Bronchial epithelial cell (primary cell): ENCODE measurements at regions not wholly inside any gene's neighbourhood (a gene's known extent, or its start where the extent isn't known, plus 50 kb on each side); places are given as distances from the start of the nearest gene placed in this dataset.
A peak's percentile ranks its signal among the peaks of the same experiment; 100 is the strongest.

Experiments
- DNase-seq: peaks from one replicate; pipeline ENCODE4 v3.0.0-alpha.2; 2010; ENCODE audit warnings: low read depth
- FAIRE-seq: peaks from 2 replicates; lab custom pipeline; 2011; peaks lifted over from hg19 to GRCh38; lab: Jason Lieb, UNC
- H3K27me3 ChIP-seq: 2 replicates; pipeline ENCODE4 v1.5.1; 2011; ENCODE audit warnings: low read length; ENCODE audit not compliant: control insufficient read depth, insufficient read depth
- H3K36me3 ChIP-seq: 2 replicates; pipeline ENCODE4 v1.5.1; 2011; ENCODE audit warnings: low read length; ENCODE audit not compliant: control insufficient read depth, insufficient read depth
- H3K4me3 ChIP-seq: 2 replicates; pipeline ENCODE4 v1.5.1; 2011; ENCODE audit warnings: mild to moderate bottlenecking, low read depth, low read length, control low read depth
- CTCF ChIP-seq: IDR thresholded peaks from 2 replicates; pipeline ENCODE4 v1.5.1; 2011; ENCODE audit warnings: mild to moderate bottlenecking, moderate library complexity, low read length, control low read depth, inconsistent platforms; ENCODE audit not compliant: insufficient read depth, severe bottlenecking

GRCh38 chrX:45840411-45840950 lies 639.8 kb upstream of the DIPK2B start:
- Histone ChIP-seq H3K27me3 (no peaks in the 10 kb centered on the region), H3K36me3 (peaks cover 2% of the 10 kb centered on the region), H3K4me3 (no peak overlapping the region)
- DNase-seq (no peak), FAIRE-seq (no peak)
- no peak for TF ChIP-seq CTCF

GRCh38 chrX:45830343-45830742 lies 629.7 kb upstream of the DIPK2B start:
- TF ChIP-seq CTCF: no peak
- H3K27me3 ChIP-seq: no peaks in the 10 kb centered on the region
- FAIRE-seq (no peak), DNase-seq (peak; percentile 30)
- no peak overlapping the region for H3K4me3 ChIP-seq
- H3K36me3 ChIP-seq: no peaks in the 10 kb centered on the region

GRCh38 chrX:45824471-45824870 lies 623.8 kb upstream of the DIPK2B start:
- Histone ChIP-seq H3K36me3 (no peaks in the 10 kb centered on the region), H3K4me3 (no peak overlapping the region), H3K27me3 (no peaks in the 10 kb centered on the region)
- FAIRE-seq (peak; percentile 94), DNase-seq (peak; percentile 95)
- peak; percentile 76 for TF ChIP-seq CTCF

GRCh38 chrX:45823536-45823935 lies 622.9 kb upstream of the DIPK2B start:
- TF ChIP-seq CTCF: no peak
- DNase-seq (no peak), FAIRE-seq (no peak)
- Histone ChIP-seq H3K27me3 (no peaks in the 10 kb centered on the region), H3K4me3 (no peak overlapping the region), H3K36me3 (no peaks in the 10 kb centered on the region)

- DNase-seq: no peak
- Histone ChIP-seq H3K4me3 (no peak overlapping the region), H3K27me3 (no peaks in the 10 kb centered on the region), H3K36me3 (no peaks in the 10 kb centered on the region)
- no peak for FAIRE-seq
- TF ChIP-seq CTCF: no peak
Observed at GRCh38 chrX:45822124-45822523, 621.4 kb upstream of the DIPK2B start.

GRCh38 chrX:45818913-45819312 lies 618.2 kb upstream of the DIPK2B start:
- Histone ChIP-seq H3K36me3 (peaks cover 4% of the 10 kb centered on the region), H3K4me3 (no peak overlapping the region), H3K27me3 (no peaks in the 10 kb centered on the region)
- FAIRE-seq (no peak), DNase-seq (no peak)
- TF ChIP-seq CTCF: no peak
